CD8-positive, alpha-beta memory T cell (primary cell): ENCODE measurements at regions not wholly inside any gene's neighbourhood (a gene's known extent, or its start where the extent isn't known, plus 50 kb on each side); places are given as distances from the start of the nearest gene placed in this dataset.

ENCODE experiments used
- CTCF ChIA-PET: fragments of 350-600 bp; sonication (Branson Sonifier 250); formaldehyde crosslinking; loops from one replicate; lab custom pipeline; 2021; ENCODE audit warnings: antibody characterized with exemption; lab: Charles Lee
- POLR2A ChIA-PET: fragments of 350-600 bp; sonication (Branson Sonifier 250); formaldehyde crosslinking; loops from one replicate; lab custom pipeline; 2021; ENCODE audit warnings: antibody characterized with exemption; lab: Charles Lee
- DNase-seq, 5 donors: peaks; one replicate each; pipeline versions ENCODE4 v3.0.0 to v3.0.0-alpha.2; 2020 to 2022; ENCODE audit warnings: mixed read lengths in 1 of 5
- H3K27ac ChIP-seq: one replicate; pipeline ENCODE4 v1.7.0; 2013; ENCODE audit warnings: low read depth, mild to moderate bottlenecking, low read length, moderate library complexity
- H3K27me3 ChIP-seq: 2 replicates; pipeline ENCODE4 v1.7.0; 2013; ENCODE audit warnings: low read length, mild to moderate bottlenecking; ENCODE audit not compliant: insufficient read depth, poor library complexity, severe bottlenecking
- H3K36me3 ChIP-seq: 2 replicates; pipeline ENCODE4 v1.7.0; 2013; ENCODE audit warnings: mild to moderate bottlenecking, low read length, moderate library complexity; ENCODE audit not compliant: insufficient read depth
- H3K4me1 ChIP-seq: 2 replicates; pipeline ENCODE4 v1.7.0; 2013; ENCODE audit warnings: mild to moderate bottlenecking, low read length, moderate library complexity; ENCODE audit not compliant: insufficient read depth
- H3K4me3 ChIP-seq: 2 replicates; pipeline ENCODE4 v1.7.0; 2013; ENCODE audit warnings: mild to moderate bottlenecking, low read length
- H3K9me3 ChIP-seq: 2 replicates; pipeline ENCODE4 v1.7.0; 2013; ENCODE audit warnings: mild to moderate bottlenecking, low read length
- H3K27ac Mint-ChIP-seq, 8 donors: one replicate each; pipeline ENCODE4 v1.8.0; 2020 to 2021; ENCODE audit warnings: mixed read lengths in 8 of 8, mild to moderate bottlenecking in 6 of 8, inconsistent platforms in 3 of 8, moderate library complexity in 3 of 8
- H3K27me3 Mint-ChIP-seq, 2 donors: one replicate each; pipeline ENCODE4 v1.8.0; 2020 to 2021; ENCODE audit warnings: mixed read lengths in 2 of 2, mild to moderate bottlenecking in 1 of 2, moderate library complexity in 1 of 2
- H3K36me3 Mint-ChIP-seq, 3 donors: one replicate each; pipeline ENCODE4 v1.8.0; 2020 to 2021; ENCODE audit warnings: mixed read lengths in 3 of 3, inconsistent platforms in 1 of 3, mild to moderate bottlenecking in 1 of 3
- H3K4me1 Mint-ChIP-seq, 3 donors: one replicate each; pipeline ENCODE4 v1.8.0; 2020 to 2021; ENCODE audit warnings: mixed read lengths in 3 of 3, inconsistent platforms in 1 of 3, mild to moderate bottlenecking in 1 of 3
- H3K4me3 Mint-ChIP-seq, 7 donors: one replicate each; pipeline ENCODE4 v1.8.0; 2020 to 2021; ENCODE audit warnings: mixed read lengths in 7 of 7, mild to moderate bottlenecking in 6 of 7, moderate library complexity in 4 of 7, inconsistent platforms in 2 of 7
- H3K9me3 Mint-ChIP-seq, 5 donors: one replicate each; pipeline ENCODE4 v1.8.0; 2020 to 2022; ENCODE audit warnings: mixed read lengths in 5 of 5, mild to moderate bottlenecking in 3 of 5, moderate library complexity in 2 of 5, inconsistent platforms in 1 of 5

DNA sequence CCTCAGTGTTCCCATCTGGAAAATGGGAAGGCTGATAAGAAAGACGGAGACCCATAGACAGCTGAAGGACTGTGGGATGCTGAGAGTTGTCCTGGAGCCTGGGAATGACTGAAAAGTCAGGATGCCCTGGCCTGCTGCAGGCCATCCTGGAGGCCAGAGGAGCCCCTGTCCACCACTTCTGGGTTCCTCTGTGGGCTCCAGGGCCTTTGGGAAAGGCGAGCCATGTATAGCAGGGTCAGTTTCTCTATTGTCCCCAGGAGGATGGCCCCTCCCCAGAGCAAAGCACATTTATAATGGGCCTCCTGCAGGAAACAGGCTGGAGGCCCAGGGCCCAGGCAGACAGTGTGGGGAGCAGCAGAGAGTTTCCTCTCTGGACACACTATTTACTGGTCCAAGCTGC, 471.4 kb upstream of the MGMT start:
- Histone ChIP-seq H3K9me3 (no peaks in the 10 kb centered on the region), H3K36me3 (no peaks in the 10 kb centered on the region), H3K27me3 (no peaks in the 10 kb centered on the region), H3K4me3 (no peak overlapping the region), H3K4me1 (no peaks in the 10 kb centered on the region), H3K27ac (no peak overlapping the region)
- H3K27ac Mint-ChIP-seq, result no peak overlapping the region
- no peak overlapping the region for H3K4me3 Mint-ChIP-seq
- no peaks in the 10 kb centered on the region for H3K27me3 Mint-ChIP-seq
- CTCF ChIA-PET, result no interaction called here
- no peaks in the 10 kb centered on the region for H3K4me1 Mint-ChIP-seq
- POLR2A ChIA-PET, result no interaction called here
- H3K9me3 Mint-ChIP-seq, result peaks cover 0 to 2% (median 0%) of the 10 kb centered on the region in 5 donors
- no peaks in the 10 kb centered on the region for H3K36me3 Mint-ChIP-seq
- DNase-seq, result no peak

DNA sequence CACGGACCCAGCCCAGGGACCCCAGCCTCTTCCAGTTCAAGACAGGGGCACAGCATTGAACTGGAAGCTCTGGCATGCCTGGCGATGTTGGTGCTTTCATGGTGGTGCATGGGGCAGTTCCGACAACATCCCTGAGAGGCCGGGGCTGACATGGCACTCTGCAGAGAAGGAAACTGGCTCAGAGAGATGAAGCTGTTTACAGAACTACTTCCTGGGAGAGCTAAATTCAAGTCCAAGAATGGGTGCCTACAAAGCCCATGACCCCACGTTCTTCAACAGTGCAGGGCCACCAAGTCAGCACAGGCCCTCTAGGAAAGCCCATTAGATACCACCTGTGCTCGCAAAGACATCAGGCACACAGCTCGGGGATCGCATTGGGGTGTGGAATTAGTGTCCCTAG, 470.9 kb upstream of the MGMT start:
- no peak for DNase-seq
- POLR2A ChIA-PET, result no interaction called here
- peaks cover 0 to 2% (median 0%) of the 10 kb centered on the region in 5 donors for H3K9me3 Mint-ChIP-seq

DNA sequence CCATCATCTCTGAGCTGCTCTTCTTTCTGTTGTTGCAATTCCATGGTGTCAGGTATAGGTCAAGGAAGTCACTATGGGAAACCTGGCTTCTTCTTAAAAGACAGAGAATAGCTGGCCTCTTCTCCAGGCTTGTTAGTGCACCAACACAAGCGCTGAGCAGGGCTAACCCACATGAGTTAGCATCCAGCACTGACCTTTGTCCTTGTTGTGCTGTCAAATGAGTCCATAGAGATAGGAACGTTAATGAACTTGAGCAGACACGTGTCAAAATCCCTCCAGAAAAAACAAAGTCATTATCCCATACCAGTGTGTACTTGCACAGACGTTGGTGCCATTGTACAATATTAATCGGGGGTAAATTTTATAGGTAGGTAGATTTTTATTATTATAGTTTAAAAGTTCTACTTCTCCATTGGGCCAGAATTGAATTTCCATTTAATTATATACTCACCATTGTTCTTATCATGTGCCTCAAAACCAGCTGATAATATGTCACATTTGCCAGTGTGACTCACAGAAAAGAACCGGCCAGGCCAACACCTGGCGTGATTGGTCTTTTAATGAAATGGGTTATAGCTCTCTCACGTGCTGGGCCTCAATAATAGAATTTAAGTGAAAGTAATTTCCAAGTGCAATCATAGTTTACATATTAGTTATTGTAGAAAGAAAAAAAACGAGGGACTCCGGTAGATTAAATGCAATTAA, 468.8 kb upstream of the MGMT start:
- ChIA-PET CTCF (no interaction called here), POLR2A (no interaction called here)
- Mint-ChIP-seq H3K4me1 (no peaks in the 10 kb centered on the region), H3K36me3 (no peaks in the 10 kb centered on the region), H3K9me3 (peaks cover 0 to 4% (median 0%) of the 10 kb centered on the region in 5 donors), H3K4me3 (no peak overlapping the region), H3K27me3 (no peaks in the 10 kb centered on the region), H3K27ac (no peak overlapping the region)
- no peak for DNase-seq
- no peak overlapping the region for H3K4me3 ChIP-seq
- H3K27ac ChIP-seq, result no peak overlapping the region
- H3K9me3 ChIP-seq, result no peaks in the 10 kb centered on the region
- H3K36me3 ChIP-seq, result no peaks in the 10 kb centered on the region
- H3K4me1 ChIP-seq, result no peaks in the 10 kb centered on the region
- H3K27me3 ChIP-seq, result no peaks in the 10 kb centered on the region

More for the DNA sequence above, 470.9 kb upstream of the MGMT start:
- H3K27me3 Mint-ChIP-seq, result no peaks in the 10 kb centered on the region
- H3K27ac Mint-ChIP-seq, result no peak overlapping the region
- Histone ChIP-seq H3K4me3 (no peak overlapping the region), H3K4me1 (no peaks in the 10 kb centered on the region), H3K36me3 (no peaks in the 10 kb centered on the region), H3K27ac (no peak overlapping the region), H3K27me3 (no peaks in the 10 kb centered on the region), H3K9me3 (no peaks in the 10 kb centered on the region)
- H3K36me3 Mint-ChIP-seq, result no peaks in the 10 kb centered on the region
- CTCF ChIA-PET, result no interaction called here
- H3K4me1 Mint-ChIP-seq, result no peaks in the 10 kb centered on the region
- no peak overlapping the region for H3K4me3 Mint-ChIP-seq

DNA sequence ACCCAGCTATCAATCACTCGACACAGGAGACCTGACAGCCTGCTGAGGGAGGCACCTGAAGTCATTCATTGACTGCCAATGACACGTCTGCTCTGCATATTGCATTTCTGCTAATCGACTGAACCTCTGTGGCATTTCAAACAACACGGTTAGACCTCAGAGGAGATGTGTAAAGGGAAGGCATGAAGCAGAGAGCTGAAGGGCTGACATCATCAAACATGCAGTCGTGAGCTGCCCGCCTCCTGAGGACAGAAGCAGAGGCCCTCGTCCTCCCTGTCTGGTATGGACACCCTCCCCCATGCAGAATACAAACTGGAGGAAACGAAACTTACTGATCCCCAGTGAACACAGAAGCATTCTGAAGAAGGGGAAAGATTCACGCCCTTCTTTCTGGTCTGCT, 462.6 kb upstream of the MGMT start:
- ChIA-PET CTCF (no interaction called here), POLR2A (no interaction called here)
- Histone ChIP-seq H3K9me3 (no peaks in the 10 kb centered on the region), H3K27ac (no peak overlapping the region), H3K4me3 (no peak overlapping the region), H3K27me3 (no peaks in the 10 kb centered on the region), H3K4me1 (no peaks in the 10 kb centered on the region), H3K36me3 (no peaks in the 10 kb centered on the region)
- H3K27me3 Mint-ChIP-seq, result peaks cover 0 to 5% of the 10 kb centered on the region in 2 donors
- H3K36me3 Mint-ChIP-seq, result no peaks in the 10 kb centered on the region
- H3K4me1 Mint-ChIP-seq, result no peaks in the 10 kb centered on the region
- DNase-seq, result no peak
- no peak overlapping the region for H3K4me3 Mint-ChIP-seq
- no peak overlapping the region for H3K27ac Mint-ChIP-seq
- H3K9me3 Mint-ChIP-seq, result peaks cover 0 to 2% (median 0%) of the 10 kb centered on the region in 5 donors

DNA sequence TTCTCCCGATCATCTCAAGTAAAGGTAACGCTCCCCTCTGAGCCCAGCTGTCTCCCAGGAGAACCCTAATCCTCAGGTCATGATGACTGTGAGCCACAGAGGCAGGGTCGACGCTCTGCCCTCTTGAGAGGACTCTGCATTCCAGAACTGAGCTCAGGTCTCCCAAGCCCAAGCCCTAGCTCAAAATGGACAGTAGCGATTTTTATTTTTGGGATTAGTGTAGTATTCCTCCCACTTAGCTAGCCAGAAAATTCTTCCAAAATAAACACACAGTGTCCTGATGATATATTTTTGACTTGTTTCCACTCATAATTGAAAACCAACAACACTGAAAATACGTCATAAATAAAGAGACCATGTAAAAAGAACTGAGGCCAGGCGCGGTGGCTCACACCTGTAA, 462.0 kb upstream of the MGMT start:
- H3K27ac Mint-ChIP-seq, result no peak overlapping the region
- H3K27me3 ChIP-seq, result no peaks in the 10 kb centered on the region
- ChIA-PET CTCF (no interaction called here), POLR2A (no interaction called here)
- no peaks in the 10 kb centered on the region for H3K9me3 ChIP-seq
- no peaks in the 10 kb centered on the region for H3K4me1 ChIP-seq
- H3K9me3 Mint-ChIP-seq, result peaks cover 0 to 2% (median 0%) of the 10 kb centered on the region in 5 donors
- H3K27ac ChIP-seq, result no peak overlapping the region
- no peaks in the 10 kb centered on the region for H3K36me3 Mint-ChIP-seq
- H3K4me3 ChIP-seq, result no peak overlapping the region
- DNase-seq, result no peak
- H3K27me3 Mint-ChIP-seq, result peaks cover 0 to 6% of the 10 kb centered on the region in 2 donors
- no peaks in the 10 kb centered on the region for H3K36me3 ChIP-seq
- no peaks in the 10 kb centered on the region for H3K4me1 Mint-ChIP-seq
- H3K4me3 Mint-ChIP-seq, result no peak overlapping the region

DNA sequence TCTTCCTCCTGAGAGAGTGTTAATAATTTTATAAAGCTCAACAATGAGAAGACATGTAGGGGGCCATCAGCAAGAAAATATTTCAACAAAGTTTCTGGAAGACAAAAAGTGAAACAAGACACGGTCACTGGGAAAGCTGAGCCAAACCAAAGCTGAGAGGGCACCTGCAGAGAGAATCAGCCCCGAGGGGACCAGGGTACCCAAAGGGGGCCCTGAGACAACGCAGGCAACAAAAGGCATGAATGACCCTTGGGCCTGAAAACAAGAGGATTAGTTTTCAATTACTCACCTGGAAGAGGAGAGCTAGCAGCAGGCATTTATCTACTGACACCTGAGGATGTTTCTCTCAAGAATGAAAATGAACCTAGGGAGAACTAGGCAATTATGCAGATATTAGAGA, 461.2 kb upstream of the MGMT start:
- Histone ChIP-seq H3K9me3 (no peaks in the 10 kb centered on the region), H3K36me3 (no peaks in the 10 kb centered on the region), H3K4me3 (no peak overlapping the region), H3K27me3 (no peaks in the 10 kb centered on the region), H3K4me1 (no peaks in the 10 kb centered on the region), H3K27ac (no peak overlapping the region)
- Mint-ChIP-seq H3K27me3 (peaks cover 0 to 6% of the 10 kb centered on the region in 2 donors), H3K4me3 (no peak overlapping the region), H3K4me1 (no peaks in the 10 kb centered on the region), H3K27ac (no peak overlapping the region), H3K9me3 (peaks cover 0 to 2% (median 0%) of the 10 kb centered on the region in 5 donors), H3K36me3 (no peaks in the 10 kb centered on the region)
- no peak for DNase-seq
- POLR2A ChIA-PET, result no interaction called here
- CTCF ChIA-PET, result no interaction called here

DNA sequence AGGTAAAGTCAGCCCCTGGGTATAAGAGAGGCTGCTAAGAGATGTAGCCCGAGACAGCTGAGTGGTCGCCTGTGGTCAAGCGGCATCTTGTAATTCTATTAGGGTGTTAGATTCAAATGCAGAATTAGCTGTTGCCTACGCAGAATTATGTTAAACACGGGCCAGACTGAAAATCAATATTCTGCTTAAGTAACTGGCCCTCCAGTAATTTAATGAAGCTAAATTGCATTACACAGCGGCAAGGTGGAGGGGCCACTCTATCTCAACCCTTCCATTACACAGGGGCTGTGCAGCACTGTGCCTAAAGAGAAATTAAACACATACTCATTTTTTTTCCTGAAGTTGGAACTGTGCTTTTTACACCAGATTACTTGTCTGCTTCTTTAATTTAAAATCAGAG, 448.5 kb upstream of the MGMT start:
- Histone ChIP-seq H3K27me3 (no peaks in the 10 kb centered on the region), H3K4me1 (no peaks in the 10 kb centered on the region), H3K36me3 (no peaks in the 10 kb centered on the region), H3K27ac (no peak overlapping the region), H3K4me3 (no peak overlapping the region), H3K9me3 (no peaks in the 10 kb centered on the region)
- H3K4me3 Mint-ChIP-seq, result no peak overlapping the region
- DNase-seq, result no peak
- CTCF ChIA-PET, result no interaction called here
- H3K27ac Mint-ChIP-seq, result no peak overlapping the region
- H3K36me3 Mint-ChIP-seq, result no peaks in the 10 kb centered on the region
- POLR2A ChIA-PET, result no interaction called here
- H3K9me3 Mint-ChIP-seq, result peaks cover 0 to 6% (median 0%) of the 10 kb centered on the region in 5 donors
- H3K4me1 Mint-ChIP-seq, result no peaks in the 10 kb centered on the region
- peaks cover 0 to 2% of the 10 kb centered on the region in 2 donors for H3K27me3 Mint-ChIP-seq

DNA sequence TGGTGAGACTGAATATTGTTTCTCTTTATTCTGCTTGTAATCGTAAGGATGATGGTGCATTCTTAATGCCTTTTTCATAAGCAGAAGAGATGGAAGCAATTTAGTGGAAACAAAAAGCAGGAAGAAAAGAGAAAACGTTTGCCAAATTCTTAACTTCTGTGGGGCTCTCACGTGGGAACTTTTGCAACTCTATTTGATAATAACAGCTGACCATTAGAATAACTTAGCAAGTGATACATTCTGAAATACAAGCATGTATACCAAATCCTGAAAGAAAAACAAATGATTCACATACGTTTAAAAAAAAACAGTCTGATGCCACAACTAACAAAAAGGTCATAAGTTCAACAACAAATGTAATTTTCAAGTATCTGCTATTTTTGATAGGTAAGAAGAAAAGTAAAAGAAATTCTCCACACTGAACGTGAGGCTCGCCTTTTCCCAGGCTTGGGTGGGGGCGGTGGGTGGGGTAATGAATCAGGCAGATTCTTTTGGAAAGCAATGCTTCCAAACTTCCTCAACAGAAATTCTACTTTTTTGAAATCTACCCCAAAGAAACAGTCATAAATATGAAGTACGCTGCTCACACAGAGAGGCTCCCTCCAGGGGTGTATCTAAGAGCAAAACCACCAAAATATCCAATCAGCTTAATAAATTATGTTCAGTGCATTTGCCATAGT, 446.2 kb upstream of the MGMT start:
- CTCF ChIA-PET, result no interaction called here
- Histone ChIP-seq H3K4me3 (no peak overlapping the region), H3K4me1 (no peaks in the 10 kb centered on the region), H3K9me3 (no peaks in the 10 kb centered on the region), H3K36me3 (no peaks in the 10 kb centered on the region), H3K27me3 (no peaks in the 10 kb centered on the region), H3K27ac (no peak overlapping the region)
- Mint-ChIP-seq H3K27ac (no peak overlapping the region), H3K9me3 (no peaks in the 10 kb centered on the region), H3K4me3 (no peak overlapping the region), H3K27me3 (no peaks in the 10 kb centered on the region), H3K36me3 (no peaks in the 10 kb centered on the region), H3K4me1 (no peaks in the 10 kb centered on the region)
- POLR2A ChIA-PET, result no interaction called here
- DNase-seq, result no peak
